Ovary (tissue), 3 donors: ENCODE measurements at regions not wholly inside any gene's neighbourhood (a gene's known extent, or its start where the extent isn't known, plus 50 kb on each side); places are given as distances from the start of the nearest gene placed in this dataset.

Source experiments
- POLR2A ChIP-seq: fragments of 450-650 bp; IDR thresholded peaks from one replicate; pipeline ENCODE4 v1.6.1; 2017; ENCODE audit warnings: antibody characterized with exemption, mild to moderate bottlenecking, moderate library complexity
- TF ChIP-seq, protein P1 (sequence below), 3 donors: fragments of 450-650 bp in 2 of 3; fragments of 200-600 bp in 1 of 3; IDR thresholded peaks; one replicate each; pipeline versions ENCODE4 v1.5.1 to v1.8.0; 2016 to 2022; ENCODE audit warnings: antibody characterized with exemption in 3 of 3, mild to moderate bottlenecking in 1 of 3
- donor health status: DM: no; HTN: no; CAD: no.

DNA sequence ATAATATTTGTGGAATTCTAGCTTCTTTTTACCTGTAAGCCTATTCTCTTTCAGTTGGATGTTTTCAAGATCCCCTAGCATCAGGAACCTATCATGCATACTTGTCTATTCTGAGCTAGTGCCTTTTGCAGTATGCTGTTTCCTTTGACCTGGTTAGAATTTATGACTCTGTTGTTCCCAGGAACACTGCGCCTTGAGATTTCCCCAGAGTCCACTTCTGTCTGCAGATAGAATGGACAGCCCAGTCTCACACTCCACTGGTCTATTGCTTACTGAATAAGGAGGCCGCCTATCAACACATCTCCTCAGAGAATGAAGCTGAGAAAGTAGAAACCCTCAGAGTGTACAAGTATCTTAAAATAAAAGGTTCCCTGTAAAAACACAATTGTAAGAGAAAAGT, 465.1 kb upstream of the GALNTL6 start:
- TF ChIP-seq, protein P1, sequence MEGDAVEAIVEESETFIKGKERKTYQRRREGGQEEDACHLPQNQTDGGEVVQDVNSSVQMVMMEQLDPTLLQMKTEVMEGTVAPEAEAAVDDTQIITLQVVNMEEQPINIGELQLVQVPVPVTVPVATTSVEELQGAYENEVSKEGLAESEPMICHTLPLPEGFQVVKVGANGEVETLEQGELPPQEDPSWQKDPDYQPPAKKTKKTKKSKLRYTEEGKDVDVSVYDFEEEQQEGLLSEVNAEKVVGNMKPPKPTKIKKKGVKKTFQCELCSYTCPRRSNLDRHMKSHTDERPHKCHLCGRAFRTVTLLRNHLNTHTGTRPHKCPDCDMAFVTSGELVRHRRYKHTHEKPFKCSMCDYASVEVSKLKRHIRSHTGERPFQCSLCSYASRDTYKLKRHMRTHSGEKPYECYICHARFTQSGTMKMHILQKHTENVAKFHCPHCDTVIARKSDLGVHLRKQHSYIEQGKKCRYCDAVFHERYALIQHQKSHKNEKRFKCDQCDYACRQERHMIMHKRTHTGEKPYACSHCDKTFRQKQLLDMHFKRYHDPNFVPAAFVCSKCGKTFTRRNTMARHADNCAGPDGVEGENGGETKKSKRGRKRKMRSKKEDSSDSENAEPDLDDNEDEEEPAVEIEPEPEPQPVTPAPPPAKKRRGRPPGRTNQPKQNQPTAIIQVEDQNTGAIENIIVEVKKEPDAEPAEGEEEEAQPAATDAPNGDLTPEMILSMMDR (IDR thresholded peaks at IDR 0.05) = no peak
- no peak for TF ChIP-seq POLR2A
